Stimulated activated CD8-positive, alpha-beta memory T cell treated with anti-CD3 and anti-CD28 coated beads, Interleukin-4, amount 100 ng/mL, for 48 hours (primary cell): ENCODE measurements at regions not wholly inside any gene's neighbourhood (a gene's known extent, or its start where the extent isn't known, plus 50 kb on each side); places are given as distances from the start of the nearest gene placed in this dataset.
"Not testable (repeated sequence)": the region's sequence is repeated elsewhere in the genome, so short reads cannot be mapped to it uniquely, and the experiment has no call there.

Experiments
- DNase-seq: peaks from one replicate; pipeline ENCODE4 v3.0.0-alpha.2; 2020

DNA sequence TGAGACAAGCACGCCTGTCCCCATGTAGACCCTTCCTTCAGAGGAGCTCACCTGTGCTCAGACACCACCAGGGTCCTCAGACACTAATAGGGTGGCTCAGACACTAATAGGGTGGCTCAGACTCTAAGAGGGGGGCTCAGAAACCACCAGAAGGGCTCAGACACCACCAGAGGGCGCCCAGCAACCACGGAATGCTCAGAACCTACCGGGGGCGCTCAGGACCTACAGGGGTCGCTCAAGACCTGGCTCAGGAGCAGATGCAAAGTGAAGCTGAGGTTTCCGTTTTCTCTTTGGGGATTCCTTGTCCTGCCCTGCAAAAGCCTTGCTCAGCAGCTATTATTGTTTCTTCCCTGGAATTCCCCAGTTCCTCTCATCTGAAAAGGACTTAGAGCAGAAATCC, 172.1 kb downstream of the POTEB start:
- not testable (repeated sequence) for DNase-seq

DNA sequence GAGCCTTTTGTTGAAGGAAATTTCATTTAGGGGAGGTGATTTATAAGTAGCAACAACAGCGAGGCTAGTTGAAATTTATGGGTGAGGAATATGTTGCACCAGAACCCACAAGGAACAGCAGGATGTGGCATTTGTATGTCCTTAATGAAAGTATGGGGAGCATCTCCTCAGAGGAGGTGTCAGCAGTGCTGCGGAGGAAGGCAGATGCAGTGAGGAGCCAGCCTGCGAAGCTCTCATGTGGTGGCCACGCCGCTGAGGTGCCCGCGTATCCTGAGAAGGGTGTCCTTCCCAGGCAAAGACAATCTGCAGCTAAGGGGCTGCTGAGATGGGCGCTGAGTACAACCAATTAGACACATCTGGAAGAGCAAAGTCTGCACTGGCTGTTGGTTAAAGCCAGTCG, 178.9 kb downstream of the POTEB start:
- not testable (repeated sequence) for DNase-seq

DNA sequence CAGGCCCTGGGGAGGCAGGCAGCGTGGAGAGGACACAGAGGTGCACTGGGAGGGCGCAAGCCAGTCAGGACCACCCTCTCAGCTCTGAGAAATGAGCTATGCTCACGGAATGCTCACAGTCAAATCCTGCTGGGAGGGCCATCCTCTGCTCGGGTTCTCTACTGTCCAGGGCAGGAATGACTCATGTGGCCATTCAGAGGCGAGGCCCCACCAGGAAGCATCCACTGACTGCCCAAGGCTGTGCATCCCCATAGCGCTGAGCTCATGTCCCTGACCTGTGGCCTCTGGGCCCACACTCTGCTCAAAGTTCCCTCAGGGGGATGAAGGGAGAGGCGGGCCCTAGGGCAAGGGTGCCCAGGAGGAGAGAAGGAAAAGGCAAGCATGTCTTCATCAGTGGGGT, 182.4 kb downstream of the POTEB start:
- DNase-seq, result not testable (repeated sequence)

DNA sequence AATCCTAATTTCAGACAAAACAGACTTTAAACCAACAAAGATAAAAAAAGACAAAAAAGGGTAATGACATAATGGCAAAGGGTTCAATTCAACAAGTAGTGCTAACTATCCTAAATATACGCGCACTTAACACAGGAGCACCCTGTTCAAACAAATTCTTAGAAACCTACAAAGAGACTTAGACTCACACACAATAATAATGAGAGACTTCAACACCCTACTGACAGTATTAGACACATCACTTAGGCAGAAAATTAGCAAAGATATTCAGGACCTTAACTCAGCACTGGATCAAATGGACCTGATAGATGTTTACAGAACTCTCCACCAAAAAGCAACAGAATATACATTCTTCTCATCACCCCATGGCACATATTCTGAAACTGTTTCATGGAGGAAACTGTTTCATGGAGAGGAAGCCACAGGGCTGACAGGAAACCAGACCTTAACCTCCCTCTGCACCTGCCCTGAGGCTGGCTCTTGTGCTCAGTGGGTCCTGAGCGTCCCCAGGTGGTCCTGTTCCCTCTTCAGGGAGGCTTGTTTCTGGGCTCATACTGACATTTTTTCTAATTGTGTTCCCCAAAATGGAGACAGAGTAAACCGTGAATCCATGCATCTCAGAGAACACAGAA, 184.9 kb downstream of the POTEB start:
- DNase-seq, result not testable (repeated sequence)

DNA sequence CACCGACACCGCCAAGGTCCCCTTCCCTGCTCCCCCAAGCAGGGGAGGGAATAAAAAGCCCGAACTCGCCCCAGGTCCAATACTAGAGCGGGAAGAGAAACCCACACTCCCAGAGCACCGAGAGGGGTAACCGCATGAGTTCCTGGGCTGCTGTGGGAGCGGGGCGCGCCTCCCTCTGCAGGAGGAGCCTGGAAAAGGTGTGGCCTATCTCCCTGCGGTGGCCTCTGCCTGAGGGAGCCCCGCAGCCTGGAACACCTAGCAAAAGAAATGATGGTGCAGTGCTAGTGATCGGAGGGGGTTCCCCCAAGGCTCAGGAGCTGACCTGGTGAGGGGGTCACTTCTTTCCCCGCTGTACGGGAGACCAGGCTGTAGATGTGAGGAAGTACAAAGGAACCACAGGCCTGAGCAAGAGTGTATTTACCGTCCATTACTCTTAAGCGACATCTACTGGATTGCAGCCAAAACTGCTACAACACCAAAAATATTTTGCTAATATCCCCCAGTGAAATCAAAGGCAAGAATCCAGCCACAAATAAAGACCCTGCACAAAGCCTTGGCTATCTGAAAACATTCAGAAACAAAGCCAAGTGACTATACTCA, 216.6 kb upstream of the POTEB3 start:
- DNase-seq, result not testable (repeated sequence)

DNA sequence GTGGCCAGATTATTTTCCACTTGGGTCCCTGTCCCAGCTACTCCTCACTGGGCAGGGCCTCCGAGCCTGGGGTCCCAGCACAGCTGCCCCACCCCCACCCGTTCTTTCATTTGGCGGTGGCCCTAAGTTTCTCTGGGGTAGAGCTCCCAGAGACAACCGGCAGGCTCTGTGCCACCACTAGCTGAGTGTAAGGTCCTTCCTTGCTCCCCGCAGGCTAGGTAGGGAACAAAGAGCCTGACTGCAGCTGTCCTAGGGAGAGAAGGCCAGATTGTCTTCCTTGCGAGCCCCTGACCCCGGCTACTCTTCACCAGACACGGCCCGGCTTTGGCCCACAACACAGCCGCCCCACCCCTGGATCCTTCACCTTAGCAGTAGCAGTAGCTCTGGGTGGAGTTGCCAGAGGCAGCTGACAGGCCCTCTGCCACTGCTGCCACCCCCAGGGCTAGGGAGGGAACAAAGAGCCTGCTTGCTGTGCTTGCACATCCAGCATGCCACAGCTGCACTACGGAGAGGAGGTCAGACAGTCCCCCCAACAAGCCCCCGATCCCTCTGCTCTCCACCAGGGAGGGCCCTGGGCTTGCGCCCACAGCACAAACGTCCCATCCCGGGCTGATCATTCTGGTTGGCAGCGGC, 215.9 kb upstream of the POTEB3 start:
- DNase-seq, result not testable (repeated sequence)

DNA sequence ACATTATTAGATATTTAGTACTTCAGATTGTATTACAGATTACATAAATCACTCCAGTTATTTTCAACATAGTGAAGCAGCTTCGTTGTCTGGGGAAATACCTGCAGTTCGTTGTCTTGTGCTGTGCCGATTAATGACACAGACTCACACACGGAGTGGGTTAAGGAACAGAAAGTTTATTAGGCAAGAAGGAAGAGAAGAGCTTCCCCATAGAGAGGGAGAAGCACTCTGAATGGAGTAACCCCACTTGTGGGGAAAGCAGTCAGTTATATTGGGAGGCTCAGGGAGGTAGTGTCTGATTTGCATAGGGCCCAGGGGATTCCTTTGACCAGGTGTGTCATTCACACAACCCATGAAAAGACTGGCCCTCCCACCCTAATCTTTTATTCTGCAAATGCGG, 213.4 kb upstream of the POTEB3 start:
- DNase-seq, result not testable (repeated sequence)

DNA sequence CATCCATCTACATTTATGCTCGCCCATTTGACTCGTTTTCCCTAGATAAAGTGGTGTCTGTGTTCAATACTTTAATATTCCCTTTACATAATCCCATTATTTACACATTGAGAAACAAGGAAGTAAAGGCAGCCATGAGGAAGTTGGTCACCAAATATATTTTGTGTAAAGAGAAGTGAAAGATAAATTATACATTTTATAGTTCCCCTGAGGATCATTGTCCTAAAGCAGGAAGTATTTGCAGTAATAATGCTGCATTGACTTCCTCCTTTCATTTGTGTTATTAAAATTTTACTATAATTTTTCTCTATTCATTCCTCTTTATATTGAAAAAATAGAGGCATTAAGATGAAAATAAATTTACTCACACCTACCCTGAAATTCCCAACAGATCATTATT, 198.5 kb upstream of the POTEB3 start:
- not testable (repeated sequence) for DNase-seq

DNA sequence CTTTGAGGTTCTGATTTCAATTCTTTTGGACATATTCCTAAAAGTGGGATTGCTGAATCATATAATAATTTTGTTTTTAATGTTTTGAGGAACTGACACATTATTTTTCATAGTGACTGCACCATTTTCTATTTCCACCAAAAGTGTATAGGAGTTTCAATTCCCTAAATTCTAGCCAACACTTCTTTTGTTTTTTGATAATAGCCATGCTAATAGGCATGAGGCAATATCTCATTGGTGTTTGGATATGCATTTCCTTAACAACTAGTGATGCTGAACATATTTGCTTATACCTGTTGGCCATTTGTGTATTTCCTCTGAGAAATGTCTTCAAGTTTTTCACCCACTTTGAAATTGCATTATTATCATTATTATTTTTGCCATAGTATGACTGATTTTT, 186.4 kb upstream of the POTEB3 start:
- DNase-seq, result not testable (repeated sequence)

DNA sequence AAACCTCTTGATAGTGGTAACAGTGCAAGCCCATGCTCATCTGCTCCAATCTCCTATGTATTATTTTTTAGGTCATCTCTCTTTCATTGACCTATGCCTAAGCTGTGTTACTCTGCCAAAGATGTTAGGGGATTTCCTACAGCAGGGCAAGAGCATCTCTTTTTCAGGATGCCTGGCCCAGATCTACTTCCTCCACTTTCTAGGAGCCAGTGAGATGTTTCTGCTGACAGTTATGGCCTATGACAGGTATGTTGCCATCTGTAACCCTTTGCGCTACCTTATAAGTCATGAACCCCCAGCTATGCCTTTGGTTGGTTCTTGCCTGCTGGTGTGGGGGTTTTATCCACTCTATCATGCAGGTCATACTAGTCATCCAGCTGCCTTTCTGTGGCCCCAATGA, 168.9 kb upstream of the POTEB3 start:
- DNase-seq, result not testable (repeated sequence)

DNA sequence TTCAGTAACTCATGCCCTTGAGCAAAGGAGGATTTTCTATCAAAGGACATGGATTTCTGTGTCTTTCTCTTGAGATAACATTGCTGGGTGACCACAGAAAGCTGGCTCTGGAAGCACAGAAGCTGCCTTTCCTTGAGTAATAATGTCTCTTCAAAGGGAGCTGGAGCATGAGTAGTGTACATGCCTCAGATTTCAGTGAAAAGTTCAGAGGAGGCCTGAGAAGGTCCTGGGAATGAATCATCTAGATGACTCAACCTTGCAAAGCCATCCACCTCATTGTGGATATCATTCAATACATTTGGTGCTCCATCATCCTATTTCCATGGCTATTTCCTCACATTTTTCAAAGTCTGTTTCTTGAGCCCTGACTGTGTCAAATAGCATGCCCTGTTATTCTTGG, 125.1 kb upstream of the POTEB3 start:
- not testable (repeated sequence) for DNase-seq

DNA sequence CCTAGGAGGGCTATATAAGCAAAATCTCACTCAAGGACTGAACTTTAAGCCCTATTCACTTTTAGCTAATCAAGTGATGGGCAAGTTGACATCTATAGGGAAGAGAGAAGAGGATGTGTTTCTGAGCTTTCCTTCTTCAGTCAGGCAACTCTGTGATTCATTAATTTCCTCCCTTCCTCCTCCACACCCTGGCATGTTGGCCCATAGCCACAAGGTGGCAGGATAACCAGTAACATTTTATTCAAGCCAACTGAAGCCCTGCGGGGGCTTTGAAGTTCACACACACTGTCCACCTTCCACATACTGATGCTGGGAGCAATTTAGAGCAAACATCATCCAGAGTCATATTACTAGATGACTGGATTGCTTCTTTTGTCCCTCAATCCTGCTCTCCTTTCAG, 111.5 kb upstream of the POTEB3 start:
- DNase-seq, result not testable (repeated sequence)

DNA sequence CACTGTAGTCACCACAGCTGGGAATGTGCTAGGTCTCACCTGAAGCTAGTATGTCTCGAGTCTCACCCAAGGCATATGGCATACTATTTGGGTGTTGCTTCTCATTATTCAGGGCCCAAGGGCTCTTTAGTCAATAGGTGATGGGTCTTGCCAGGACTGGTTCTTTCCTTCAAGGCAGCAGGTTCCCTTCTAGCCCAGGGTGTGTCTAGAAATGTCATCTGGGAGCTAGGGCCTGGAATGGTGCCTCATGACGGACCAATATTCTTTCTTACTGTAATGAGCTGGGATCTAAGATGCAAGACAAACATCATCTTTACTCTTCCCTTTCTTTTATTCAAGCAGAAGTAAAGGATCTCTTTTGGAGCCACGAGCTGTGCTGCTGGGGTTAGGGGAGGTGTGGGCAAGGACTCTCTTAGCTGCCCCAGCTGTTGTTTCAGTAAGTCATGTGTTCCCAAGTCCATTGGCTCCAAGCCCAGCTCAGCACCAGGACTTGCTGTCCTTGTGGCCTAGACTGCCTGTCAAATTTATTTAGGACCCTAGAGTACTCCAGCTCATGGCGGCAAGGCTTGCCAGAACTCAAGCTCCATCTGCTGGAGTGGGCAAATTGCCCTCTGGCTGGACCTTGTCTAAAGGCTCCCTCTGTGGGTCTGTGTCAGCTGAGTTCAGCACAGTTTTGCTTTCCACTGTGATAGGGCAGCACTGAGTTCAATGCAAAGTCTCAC, 106.0 kb upstream of the POTEB3 start:
- DNase-seq, result not testable (repeated sequence)

DNA sequence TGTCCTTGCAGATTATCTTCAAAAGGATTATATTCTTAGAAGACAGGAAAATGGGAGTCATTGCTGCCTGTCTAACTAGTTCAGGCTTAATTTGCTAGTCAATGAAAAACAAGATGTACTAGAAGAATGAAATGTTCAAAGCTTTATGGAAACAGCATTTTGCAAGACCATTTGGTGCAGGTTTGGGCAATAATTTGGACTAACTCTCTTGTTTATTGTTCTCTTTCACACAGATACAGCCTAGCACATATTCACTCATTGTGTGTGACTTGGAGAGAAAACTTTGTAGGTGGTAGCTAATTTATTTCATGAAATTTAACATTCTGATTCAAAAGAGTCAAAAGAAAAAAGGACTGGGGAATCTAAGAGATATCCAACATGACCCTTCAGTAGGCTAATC, 92.5 kb upstream of the POTEB3 start:
- not testable (repeated sequence) for DNase-seq

DNA sequence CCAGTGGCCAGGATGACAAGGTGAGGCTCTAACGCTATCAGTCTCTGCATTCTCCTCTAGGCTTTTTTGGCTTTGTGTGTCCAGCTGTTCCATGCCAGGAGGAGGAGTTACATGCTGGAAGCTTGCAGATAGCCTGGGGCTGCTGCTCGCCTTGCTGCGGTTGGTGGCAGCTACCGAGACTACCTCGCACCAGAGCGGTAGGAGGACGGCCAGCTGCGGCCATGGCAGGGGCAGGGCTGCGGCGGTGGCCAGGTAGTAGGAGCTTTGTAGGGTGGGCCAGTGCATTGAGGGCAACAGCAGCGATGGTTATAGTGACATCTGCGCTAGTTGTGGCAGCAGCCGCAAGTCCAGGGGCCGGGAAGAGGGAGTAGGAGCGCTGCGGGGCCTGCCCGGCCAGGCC, 75.9 kb upstream of the POTEB3 start:
- not testable (repeated sequence) for DNase-seq

DNA sequence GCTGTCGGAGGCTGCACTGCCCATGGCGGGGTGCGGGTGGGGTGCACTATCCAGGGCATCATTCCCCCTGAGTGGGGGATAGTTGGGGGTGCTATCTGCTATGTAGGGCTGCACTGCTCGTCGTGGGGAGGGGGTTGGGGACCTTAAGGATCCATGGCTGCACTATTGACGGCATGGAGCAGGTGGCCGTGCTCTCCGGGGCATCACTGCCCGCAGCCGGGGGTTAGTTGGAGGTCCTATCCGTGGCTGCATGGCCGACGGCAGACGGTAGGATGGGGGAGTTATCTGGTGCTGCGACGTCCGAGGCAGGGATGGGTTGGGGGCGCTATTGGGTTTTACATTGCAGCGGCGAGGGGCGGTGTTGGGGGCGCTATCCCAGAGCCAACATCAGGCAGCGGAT, 75.0 kb upstream of the POTEB3 start:
- not testable (repeated sequence) for DNase-seq

DNA sequence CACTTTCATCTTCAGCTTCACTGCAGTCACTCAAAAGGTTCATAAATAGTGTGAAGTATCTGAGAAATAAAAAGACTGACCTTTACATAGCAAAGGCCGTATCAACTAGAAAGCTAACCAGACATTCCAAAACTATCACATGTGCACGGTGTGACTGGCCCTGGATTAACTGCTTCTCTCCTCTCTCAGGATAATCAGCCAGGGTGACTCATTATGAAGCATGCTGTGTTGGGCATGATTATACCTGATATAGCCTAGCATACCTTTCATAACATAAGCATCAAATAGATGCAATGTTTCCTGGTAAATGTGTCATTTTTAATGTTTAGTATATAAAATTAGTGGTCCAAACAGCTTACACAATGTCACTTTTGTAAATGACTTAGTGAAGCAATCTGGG, 62.7 kb upstream of the POTEB3 start:
- DNase-seq, result not testable (repeated sequence)
